NCI-H2227 (cell line): ENCODE measurements at regions not wholly inside any gene's neighbourhood (a gene's known extent, or its start where the extent isn't known, plus 50 kb on each side); places are given as distances from the start of the nearest gene placed in this dataset.

Experiments
- DNase-seq: peaks from one replicate; lab custom pipeline; 2025; ENCODE audit not compliant: unreplicated experiment; lab: John Stamatoyannopoulos, UW

DNA sequence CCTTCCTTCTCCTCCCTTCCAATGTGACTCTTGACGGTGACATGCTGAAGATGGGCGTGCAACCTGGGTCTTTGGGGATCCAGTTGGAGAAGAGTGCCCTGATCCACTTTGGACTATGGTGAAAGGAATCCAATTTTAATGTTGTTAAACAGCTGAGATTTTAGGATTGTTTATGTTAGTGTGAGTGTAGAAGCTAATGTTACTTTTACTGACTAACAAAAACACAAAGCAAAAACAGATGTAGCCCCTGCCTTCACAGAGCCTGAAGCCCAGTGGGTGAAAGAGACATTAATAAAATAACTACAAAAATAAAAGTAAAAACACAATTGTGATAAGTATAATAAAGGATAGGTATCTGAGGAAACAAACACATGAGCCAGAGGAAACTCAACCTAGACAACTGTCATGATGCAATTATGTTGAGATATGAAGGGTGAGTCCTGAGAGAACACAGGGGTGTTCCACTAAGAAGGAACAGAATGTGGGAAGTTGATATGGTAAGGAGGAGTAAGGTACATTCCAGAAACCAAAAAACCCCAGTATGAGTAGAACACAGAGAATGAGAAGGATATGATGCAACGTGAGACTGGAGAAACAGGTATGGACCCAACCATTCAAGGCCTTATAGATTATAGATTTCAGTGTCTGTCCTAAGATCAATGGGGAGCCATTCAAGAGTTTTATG is 115.1 kb upstream of the PMFBP1 start:
- no peak for DNase-seq

DNA sequence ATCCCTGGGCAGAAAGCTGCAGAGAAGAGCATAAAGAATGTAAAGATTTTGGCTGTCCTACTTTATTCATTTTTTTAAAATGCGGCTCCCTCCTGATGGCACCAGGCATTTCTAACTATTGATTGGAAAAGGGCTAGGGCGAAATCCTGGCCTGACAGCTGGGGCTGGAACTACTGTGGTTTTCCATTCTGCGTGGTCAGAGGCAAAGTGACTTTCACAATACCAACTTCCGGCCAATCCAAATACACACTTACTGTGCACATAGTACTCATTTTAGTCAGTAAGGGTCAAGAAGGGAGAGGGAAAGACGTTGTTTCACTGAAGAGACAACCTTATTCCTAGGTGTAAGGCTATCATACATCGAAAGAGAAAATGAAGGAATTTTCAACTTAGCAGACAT is 113.8 kb upstream of the PMFBP1 start:
- DNase-seq, result no peak

DNA sequence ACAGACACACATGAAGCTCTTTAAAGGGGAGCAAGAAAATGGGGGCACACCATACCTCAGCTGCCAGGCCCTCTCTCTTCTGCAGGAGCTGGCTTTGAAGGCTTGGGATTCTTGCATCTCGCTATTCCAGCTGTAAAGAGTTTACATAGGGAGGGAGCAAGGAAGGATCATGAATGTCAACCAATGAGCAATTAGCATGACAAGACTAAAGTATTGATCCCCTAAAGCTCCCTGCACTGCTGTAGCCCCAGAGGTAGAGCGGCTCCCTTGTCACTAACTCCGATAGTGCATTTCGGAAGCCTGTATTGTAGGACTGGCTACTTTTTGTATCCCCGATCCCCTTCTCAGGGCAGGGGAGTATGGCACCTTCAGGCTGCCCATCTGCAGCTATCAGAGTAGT is 113.4 kb upstream of the PMFBP1 start:
- DNase-seq, result no peak

DNA sequence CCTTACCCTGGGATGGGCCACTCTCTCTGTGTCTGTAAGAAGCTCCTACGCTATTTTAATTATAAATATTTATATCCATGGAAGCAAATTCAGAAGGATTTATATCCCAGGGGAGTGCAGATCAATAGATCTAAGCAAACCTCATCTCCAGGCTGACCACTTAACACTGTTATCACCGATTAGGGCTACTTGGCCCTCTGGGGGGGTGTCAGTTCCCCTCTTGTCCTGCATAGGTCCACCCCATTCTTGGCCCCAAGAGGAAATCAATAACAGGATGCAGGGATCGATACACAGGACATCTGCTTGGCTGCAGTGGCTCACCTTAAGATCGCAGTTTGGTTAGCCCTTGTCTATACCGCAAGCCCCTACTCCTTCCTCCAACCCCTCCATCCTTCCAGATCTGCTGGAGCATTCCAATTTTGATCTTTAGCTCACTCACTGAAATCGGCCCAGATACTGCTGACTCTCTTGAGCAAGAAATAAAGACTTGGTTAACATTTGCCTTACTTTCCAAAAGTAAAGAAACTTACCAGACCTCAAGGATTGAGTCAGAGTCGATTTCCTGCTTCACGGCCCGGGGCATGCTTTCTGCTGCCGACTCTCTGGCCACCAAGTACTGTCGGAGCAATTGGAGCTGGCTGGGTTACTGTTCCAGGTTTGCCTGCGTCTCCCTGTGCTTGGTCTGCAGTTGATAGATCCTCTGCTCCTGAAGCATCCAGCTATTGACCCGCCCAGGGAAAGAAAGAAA is 112.3 kb upstream of the PMFBP1 start:
- no peak for DNase-seq

DNA sequence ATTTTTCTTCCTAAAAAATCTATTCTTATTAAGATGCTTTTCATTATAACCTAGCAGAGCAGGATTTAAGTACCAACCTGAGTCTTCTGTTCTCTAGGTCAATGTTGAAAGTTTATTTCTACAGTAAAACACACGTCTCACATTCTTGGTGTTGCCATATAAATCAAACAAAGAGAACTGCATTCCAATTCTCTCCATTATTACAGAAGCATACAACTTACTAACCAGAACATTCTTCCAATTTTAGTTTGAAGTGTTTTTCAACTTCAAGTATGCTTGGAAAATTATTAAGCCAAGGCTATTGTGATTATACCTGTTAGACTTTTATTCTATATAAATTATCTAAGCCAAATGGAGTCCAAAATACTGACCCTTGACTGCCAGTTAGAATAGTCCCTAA is 110.4 kb upstream of the PMFBP1 start:
- no peak for DNase-seq

DNA sequence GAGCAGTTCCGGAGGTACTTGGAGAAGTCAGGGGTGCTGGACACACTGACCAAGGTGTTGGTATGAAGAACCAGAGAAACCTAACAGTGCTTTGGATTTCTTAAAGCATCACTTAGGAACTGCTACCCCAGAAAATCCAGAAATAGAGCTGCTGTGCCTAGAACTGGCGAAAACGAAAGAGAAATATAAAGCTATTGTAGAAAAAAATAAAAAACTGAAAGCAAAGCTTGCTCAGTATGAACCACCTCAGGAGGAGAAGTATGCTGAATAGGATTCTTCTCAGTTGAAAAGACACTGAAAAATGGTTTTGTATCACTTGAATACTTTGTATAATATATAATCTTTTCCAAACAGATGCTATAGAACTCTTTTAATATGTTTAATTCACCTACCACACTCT is 106.3 kb upstream of the PMFBP1 start:
- DNase-seq, result no peak

DNA sequence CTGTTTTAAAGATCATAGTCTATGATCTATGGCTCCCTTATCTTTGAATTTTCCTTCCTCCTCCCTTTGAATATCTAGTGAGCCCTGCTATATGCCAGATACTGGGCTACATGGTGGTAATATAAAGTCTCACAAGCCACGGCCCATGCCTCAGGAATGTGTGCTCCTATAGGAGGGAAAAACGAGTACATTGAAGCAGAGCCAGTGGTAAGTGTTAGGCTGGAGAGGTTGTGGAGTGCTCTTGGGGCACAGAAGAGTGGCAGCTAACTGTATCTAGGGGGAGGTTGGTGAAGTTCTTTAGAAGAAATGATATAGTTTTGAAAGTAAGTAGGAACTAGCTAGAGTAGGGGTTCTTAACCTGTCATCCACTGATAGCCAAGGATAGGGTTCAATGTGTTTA is 105.8 kb upstream of the PMFBP1 start:
- DNase-seq, result no peak

DNA sequence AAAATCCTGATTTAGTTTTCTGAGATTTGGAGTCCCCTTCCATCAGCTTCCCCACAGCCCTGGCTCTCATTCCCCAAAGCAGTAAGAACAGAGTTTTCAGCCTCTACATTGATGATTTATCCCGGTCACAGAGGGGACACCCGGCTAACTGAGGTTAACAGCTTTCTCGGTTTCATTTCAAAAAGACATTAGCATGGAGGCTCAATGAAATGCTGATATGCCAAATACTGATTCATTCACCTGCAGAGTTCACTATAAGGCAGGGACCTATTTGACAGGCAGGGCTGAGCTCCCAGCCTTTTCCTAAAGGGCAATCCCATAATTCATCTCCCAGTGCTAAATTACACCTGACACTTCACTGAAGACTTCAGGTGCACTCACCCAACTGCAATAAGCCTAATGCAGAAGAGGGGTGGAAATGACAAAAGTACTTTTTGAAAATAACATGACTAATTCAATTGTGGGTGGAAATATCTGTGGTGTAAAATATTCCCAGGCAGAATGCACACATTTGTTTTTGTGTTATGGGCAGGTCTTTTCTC is 99.8 kb upstream of the PMFBP1 start:
- DNase-seq, result no peak

DNA sequence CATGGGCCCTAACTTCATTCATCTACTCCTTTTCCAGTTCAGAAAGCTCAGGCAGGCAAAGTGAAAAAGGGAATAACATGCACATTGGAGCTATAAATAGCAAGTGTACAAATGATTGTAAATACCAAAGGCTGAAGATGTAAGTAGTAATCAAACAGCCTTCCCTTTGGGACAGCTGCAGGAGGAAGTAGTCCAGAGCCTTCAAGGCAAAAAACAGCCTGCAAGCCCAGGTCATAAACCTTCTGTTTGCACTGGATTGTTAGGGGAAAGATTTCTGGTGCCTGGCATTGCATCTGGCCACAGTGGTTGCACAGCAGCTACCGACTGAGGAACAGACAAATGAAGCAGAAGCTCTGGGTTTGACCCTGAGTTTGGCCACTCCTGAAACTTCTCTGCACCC is 98.6 kb upstream of the PMFBP1 start:
- DNase-seq, result no peak

DNA sequence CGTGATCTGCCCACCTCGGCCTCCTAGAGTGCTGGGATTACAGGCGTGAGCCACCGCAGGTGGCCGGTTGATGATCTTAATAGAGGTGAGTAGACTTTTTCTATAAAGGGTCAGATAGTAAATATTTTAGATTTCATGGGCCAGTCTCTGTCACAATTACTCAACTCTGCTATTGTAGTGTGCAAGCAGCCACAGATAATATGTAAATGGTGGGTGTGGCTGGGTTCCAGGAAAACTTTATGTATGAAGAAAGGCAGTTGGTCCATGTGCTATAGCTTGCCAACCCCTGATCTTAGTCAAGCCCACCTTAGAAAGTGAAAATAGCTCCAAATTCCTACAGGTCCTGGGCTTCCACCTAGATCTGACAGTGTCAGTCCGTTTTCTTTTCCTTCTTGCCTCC is 94.9 kb upstream of the PMFBP1 start:
- DNase-seq, result no peak

DNA sequence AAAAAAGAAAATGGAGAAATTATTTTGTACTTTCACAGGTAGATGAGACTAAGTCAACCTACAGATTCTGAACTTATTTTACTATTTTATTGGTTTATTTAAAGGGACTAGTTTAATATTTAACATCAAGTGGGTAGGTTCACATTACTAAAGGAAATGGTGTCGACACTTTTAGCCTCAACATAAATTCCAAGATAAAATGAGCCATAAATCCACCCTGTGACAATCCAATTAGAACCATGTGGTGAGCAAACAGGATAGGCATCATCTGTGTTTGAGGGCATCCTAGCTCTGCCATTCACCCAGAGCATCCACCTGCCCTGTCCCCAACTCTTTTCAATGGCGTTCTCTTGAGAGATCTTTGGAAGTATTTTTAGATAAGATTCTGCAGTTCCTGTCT is 92.8 kb upstream of the PMFBP1 start:
- DNase-seq, result no peak

DNA sequence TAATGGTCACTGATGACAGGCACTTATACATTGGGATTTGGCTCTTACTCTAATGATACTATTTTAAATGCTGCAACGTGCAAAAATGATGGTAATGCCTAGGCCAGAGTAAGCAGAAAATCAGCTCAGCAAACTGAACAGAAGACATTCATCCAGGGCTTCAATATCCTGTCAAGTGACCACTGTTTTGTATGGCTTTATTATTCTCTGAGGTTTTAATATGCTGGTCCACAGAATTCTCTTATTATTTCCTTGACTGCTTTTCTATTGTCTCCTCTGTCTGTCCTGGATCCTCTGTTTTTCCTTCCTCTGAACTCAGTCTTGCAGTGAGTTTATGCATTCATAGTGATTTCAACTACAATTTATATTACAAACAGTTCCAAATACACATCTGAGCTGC is 90.8 kb upstream of the PMFBP1 start:
- DNase-seq, result no peak

DNA sequence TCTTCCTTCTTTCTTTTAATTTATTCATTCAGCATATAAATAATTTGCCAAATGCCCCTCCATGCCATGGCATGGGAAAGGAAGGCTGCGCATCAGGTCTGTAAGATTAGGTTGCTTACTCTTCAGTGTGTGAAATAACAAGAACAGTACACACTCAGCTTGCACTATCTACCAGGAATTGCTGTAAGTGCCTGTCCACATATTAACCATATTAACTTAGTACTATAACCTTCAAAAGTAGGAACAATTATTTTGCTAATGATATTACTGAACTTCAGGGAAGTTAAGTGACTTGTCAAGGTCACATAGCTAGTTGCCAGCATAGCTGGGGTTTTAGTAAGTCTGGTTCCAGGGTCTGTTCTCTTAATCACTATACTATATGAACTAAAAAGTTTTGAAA is 89.2 kb upstream of the PMFBP1 start:
- no peak for DNase-seq

DNA sequence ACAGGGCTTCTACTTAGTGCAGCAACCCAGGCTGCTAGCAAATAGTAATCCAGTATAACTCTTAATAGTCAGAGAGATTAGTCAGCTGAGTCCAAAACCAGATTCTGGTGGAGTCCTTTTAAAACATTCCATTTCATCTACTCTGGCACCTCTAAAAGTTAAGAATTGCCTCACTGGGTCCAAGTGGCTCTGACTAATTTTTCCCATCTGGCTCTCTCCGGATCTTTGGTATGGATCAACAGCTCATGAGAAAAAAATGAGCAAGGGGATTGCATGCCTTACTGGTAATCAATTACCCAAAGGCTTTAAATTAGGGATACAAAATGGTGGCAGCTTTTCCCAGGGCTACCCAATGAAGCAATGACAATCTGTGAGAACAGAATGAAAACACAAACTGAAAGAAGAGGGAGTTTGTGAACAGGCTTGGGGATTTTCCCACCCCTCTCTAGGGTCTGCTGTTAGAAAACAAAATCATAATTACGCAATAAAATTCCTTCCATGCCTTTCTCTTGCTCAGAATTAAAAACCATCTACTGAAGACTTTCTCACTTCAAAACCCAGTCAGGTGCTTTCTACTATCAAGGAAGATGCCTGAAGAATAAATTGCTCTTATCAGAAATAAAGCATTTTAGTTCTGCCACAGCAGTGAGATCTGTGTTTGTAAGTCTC is 84.6 kb upstream of the PMFBP1 start:
- no peak for DNase-seq

DNA sequence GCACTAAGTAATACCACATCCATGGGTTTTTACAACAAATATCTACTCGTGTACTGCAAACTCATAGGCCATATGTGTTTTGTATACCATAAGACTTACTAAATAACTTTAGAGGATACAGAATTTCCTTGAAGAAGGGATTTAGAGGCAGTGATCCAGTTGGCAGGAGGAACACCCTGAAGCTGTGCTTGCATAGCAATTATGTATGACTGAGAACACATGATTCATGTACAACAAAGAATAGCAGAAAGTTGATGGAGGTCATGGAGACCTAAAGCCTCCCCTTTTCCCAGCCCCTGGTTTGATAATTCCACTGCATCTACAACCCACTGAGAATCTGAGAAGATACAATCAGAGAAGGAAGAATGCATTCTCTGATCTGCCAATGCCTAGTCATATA is 83.8 kb upstream of the PMFBP1 start:
- no peak for DNase-seq

DNA sequence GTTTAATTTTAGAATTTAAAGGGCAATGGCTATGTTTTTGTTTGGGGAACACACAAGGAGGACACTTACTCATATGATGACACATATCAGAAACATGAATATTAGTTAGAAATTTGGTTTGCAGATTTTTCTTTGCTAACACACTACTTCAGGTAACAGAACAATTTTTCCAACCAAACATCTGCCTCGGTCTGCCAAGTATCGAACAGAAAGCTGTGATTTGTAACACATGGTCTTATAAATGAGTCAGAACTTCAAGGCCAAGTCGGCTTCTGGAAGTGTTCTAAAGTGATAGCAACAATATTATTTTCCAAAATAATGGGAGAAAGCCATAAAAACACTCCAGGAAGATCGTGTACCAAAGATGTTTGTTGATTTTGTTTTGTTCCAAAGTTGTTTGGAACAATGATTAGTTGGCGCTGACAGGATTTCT is 75.9 kb upstream of the PMFBP1 start:
- DNase-seq, result no peak

DNA sequence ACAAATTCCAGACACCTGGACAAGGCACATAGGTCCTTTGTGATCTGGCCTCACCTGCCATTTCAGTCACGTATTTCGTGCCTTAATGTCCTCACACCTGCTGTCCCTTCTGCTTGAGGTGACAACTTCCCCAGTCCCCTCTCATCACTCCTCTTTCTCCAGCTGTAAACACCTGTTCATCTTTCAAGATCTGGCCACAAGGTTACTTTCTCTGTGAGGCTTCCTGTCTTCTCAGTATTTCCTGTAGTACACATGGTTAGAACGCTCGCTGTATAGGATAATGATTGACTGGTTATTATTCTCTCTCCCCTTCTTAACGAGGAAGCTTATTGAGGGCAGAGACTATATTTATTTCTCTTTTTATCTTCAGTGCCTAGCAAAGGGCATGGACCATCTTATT is 74.5 kb upstream of the PMFBP1 start:
- DNase-seq, result no peak

DNA sequence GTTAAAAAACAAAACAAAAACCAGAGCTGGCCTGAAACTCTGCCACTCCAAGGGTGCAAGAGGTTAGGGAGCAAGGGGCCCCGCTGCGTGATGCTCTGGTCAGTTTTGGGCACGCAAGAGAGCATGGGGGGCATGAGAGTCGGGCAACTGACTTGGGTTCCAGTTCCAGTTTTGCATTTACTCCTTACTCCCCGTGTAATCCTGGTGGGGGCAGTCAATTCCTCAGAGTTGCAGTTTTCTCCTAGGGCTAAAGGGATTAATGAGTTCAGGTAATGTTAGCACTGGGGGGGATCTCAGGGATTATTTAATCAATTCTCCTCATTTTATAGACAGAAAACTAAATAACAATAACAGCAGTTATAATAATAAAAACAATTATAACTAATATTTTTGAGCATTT is 72.9 kb upstream of the PMFBP1 start:
- DNase-seq, result no peak

DNA sequence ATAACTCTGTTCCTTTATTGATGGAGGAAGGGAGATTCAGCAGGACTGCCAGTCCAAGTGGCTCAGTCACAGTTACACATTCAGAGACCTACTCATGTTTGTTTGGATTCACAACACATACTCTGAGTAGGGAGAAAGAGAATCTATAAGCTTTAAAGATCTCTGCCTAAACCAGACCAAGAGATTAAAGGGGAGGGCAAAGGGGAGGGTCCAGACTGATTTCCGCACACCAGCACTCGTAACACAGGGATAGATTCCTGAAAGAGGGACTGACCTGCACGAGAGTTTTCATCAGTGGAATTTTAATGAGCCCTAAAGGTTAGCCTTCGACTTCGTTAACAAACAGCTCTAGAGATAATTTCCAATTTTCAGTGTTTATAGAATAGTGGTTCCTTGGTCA is 71.7 kb upstream of the PMFBP1 start:
- DNase-seq, result no peak

DNA sequence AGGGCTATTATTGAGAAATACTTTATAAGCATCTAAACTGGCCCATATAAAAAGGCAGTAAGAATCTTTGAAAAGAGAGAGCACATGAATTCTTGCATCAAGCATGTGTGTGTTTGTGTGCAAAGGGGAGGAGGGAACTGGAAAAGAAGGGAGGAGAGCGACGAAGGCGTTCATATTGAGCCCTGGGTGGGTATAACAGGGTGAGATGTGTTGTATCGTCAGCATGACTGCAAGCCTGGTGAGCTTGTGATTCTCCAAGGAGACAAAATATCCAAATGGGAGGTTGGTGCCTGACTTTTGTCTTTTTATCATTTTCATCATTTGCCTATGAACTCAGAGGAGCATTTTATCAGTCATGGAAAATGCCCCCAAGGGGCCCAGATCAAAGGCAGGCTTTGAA is 70.8 kb upstream of the PMFBP1 start:
- DNase-seq, result no peak

DNA sequence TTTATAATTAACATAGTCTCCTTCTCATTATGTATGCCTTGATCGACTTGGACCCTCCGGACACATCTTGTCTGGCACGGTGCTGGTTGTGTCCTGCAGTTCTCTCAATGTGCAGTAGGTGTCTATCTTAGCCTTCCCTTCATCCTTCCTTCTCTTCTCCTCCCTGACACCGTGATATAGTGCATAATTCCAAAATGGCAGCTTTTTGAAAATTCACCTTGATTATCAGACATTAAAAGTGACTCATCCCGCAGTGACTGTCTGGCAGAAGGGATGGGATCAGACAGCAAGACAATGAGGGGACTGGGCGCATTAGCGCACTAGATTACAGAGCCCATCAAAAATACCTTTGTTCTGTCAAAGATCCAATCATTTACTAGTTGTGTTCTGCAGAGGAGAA is 70.0 kb upstream of the PMFBP1 start:
- peak; percentile 75 for DNase-seq

DNA sequence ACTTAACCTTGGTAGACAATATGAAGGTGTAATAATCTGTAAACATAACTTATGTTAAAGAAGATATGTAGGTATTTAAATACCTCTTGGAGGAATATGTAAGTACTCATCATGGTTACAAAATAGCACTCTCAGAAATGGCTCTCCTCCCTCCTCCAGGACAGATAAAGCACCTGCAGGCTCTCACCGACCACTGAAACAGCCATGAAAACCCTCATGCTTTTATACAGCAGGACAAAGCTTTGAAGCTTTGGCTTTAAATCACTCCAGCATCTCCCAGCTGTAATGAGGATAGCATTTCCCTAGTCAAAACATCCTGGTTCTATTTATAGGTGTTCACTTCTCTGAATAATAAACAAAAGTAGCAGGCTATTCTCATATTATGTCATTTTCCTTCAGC is 69.1 kb upstream of the PMFBP1 start:
- DNase-seq, result peak; percentile 10
